Fibroblast of the aortic adventitia (primary cell): ENCODE measurements at regions not wholly inside any gene's neighbourhood (a gene's known extent, or its start where the extent isn't known, plus 50 kb on each side); places are given as distances from the start of the nearest gene placed in this dataset.
A peak's percentile ranks its signal among the peaks of the same experiment; 100 is the strongest.

ENCODE experiments used
- DNase-seq: peaks from one replicate; pipeline ENCODE4 v3.0.0-alpha.2; 2010; ENCODE audit warnings: low read depth
- H3K4me3 ChIP-seq: 2 replicates; pipeline ENCODE4 v1.5.1; 2011; ENCODE audit warnings: low read depth, mild to moderate bottlenecking, control low read depth, low read length, moderate library complexity
- CTCF ChIP-seq: IDR thresholded peaks from 2 replicates; pipeline ENCODE4 v1.5.1; 2011; ENCODE audit warnings: mild to moderate bottlenecking, low read length, control low read depth, inconsistent platforms; ENCODE audit not compliant: insufficient read depth

DNA sequence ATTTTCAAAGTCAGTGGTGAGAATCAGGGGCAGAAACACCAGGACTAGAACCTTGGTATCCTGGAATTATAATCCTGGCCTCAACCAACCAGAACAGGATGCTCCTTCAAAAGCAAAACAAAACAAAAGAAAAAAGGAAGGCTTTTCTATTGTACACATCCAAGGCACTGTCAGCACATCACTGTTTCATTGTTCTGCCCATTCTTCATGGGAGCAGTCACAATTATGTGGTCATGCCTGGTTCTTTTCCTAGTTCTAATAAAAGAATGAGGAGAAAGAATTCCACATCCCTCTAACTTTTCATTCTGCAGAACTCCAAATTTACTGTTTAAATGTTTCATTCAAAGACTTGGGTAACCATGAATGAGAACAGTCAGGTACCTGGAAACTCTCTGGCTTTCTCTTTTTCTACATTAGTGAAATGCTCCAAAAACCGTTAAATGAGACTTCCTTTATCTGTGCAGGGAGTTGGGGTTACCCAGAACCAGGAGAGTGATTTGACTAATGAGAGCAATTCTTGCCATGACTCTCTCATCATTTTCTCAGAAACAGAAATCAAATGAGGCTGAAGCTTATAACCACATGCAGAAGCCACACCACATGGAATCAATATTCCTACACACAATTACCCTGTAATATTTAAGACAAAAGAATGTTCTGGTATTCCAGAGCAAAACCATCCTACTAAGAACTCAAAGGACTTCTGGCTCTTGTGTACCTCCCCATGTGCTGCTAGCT lies 110.9 kb upstream of the CCDC150 start:
- TF ChIP-seq CTCF, result no peak
- peak; percentile 54 for DNase-seq
- H3K4me3 ChIP-seq, result no peak overlapping the region

DNA sequence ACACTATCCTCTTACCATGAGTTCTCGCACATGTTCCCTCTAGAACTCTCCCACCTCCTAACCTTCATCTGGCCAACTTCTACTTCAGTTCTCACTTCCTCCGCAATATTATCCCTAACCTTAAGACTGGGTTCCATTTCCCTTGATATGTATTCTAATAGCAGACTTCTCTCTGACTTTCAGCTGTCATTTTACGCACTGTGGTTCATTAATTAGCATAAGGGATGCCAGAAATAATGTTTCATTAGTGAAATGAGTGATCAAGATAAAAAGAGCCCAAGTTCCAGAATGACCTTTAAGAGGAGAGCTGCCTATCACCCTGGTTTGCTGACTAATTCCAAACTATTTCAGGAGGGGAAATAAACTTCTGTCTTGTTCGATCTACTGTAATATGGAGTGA lies 108.6 kb upstream of the CCDC150 start:
- no peak for DNase-seq
- H3K4me3 ChIP-seq, result no peak overlapping the region
- no peak for TF ChIP-seq CTCF

DNA sequence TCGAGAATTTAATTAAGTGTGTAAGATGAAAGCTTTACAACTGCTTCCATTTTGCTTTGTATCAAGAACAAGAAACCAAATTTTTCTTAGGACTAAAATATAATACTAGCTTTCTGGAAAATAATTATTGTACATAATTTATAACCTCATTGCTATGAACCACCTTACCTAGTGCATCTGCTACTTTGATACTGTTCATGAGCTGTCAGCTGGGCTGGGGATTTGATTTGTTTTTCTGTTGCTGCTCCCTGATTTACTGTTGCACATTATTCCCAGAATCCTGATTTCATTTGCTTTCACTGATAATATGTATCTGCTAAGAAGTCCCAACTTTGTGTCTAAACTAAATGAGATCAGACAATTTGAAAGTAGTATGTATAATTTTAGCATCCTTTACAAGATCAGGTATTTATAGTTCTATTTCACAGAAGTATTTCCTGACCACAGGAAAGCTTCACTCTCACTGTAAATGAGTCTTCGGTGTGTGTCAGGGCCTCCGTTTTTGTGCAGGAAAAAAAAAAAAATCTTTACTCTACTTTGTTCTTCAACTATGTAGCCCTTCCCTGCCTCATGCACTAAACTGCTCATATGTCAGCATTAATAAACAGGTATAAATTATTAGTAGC lies 105.6 kb upstream of the CCDC150 start:
- no peak for TF ChIP-seq CTCF
- no peak overlapping the region for H3K4me3 ChIP-seq
- DNase-seq, result no peak

DNA sequence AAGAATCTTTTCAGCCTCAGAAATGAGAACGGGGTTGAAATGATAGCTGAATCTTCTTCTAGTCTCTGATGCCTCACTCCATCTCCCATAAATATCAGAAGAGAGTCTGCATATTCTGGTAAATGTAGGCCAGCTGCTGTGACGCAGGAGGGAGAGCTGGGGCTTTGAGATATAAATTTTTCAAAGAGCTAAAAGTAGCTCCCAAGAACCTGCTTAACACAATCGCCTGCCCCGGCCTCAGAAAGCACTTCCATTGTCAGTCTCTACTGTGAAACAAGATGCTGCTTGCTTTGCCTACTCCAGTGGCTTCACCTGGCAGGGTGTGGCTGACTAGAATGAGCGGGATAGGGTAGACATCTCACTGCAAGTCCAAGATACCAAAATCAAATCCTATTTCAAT lies 105.0 kb upstream of the CCDC150 start:
- no peak for DNase-seq
- TF ChIP-seq CTCF, result no peak
- H3K4me3 ChIP-seq, result no peak overlapping the region

DNA sequence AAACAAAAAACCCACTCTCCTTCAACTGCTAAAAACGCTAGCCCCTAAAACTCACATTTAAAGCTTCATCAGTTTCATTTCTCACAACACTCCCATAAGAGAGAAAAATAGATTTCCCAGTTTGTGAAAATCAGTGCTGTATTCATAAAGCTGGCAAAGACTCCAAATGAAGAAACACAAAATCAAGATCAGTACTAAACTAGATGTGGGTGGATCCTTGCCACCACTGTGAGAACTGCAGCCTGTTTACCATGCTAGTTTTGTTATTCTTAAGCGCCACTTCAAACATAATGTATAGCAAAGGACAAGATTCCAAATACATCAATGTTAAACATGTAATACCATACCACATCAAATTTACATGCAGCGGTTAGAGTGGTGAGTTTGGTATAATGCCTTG lies 104.5 kb upstream of the CCDC150 start:
- H3K4me3 ChIP-seq, result no peak overlapping the region
- no peak for TF ChIP-seq CTCF
- no peak for DNase-seq

DNA sequence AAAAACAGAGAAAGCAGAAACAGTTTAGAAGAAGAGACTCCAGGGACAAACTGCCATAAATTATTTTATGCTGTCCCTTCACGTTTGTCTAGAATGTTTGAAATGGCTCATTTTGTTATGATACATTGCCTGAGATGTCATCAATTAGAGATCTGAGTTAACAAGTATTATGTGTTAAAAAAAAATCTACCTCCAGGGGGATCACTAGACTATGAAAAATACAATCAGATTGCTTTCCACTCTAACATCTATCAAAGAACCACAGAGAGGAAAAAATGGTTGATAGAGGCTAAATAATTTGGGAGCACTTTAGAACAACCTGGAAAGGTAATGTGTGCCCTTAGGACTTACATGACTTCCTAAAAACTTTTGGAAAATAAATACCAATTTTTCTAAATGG lies 103.8 kb upstream of the CCDC150 start:
- no peak for DNase-seq
- H3K4me3 ChIP-seq, result no peak overlapping the region
- TF ChIP-seq CTCF, result no peak

DNA sequence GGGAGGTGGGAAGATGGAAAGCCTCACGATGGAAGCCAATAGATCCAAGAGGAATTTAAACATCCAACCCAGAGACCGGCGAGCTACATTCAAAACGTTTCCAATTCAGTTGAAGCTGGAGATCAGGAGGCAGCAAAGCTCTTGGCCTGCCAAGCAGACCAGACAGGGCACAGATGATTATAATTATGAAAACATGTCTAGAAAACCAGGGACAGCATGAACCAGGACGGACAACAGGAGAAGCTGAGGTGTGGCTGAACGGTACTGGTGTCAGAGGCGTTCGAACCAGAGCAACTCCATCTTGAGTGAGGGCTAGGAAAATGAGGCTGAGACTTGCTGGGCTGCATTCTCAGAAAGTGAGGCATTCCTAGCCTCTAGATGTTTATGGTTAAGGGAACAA lies 102.2 kb upstream of the CCDC150 start:
- no peak for DNase-seq
- no peak overlapping the region for H3K4me3 ChIP-seq
- TF ChIP-seq CTCF, result no peak
